HCT116 (cell line): ENCODE measurements at regions not wholly inside any gene's neighbourhood (a gene's known extent, or its start where the extent isn't known, plus 50 kb on each side); places are given as distances from the start of the nearest gene placed in this dataset.

ENCODE experiments used
- ATAC-seq: fragments of 200-7000 bp; cut with Tn5 transposase; 2 replicates; pipeline ENCODE4 v1.9.1; 2020; ENCODE audit warnings: mild to moderate bottlenecking, moderate library complexity
- BruUV-seq: library from RNA; stranded (reverse); fragments of 400-500 nt; replicated peaks from 2 replicates; lab custom pipeline; 2021; lab: Mats Ljungman, UMichigan
- CTCF ChIA-PET: fragments of 300-600 bp; sonication (Branson Sonifier 250); formaldehyde crosslinking; loops from one replicate; lab custom pipeline; 2021; ENCODE audit warnings: antibody characterized with exemption; lab: Charles Lee
- POLR2A ChIA-PET: fragments of 300-600, 350-600 bp; sonication (Branson Sonifier 250); formaldehyde crosslinking; loops from one replicate; lab custom pipeline; 2021; ENCODE audit warnings: antibody characterized with exemption; lab: Charles Lee
- RAD21 ChIA-PET, 2 experiments: fragments of 300-600 bp; sonication (Branson Sonifier 250); formaldehyde crosslinking; loops; one replicate each; lab custom pipeline; 2023; ENCODE audit warnings: low total read pairs in 2 of 2; ENCODE audit not compliant: uncharacterized antibody in 2 of 2, unreplicated experiment in 2 of 2, low non-redundant PET in 1 of 2; lab: Charles Lee
- DNase-seq: peaks from one replicate; pipeline ENCODE4 v3.0.0-alpha.2; 2010; ENCODE audit warnings: low read depth, low spot score
- H2AFZ ChIP-seq: fragments of 200-600 bp; shearing (Covaris generic), sonication (generic); 2 replicates; pipeline ENCODE4 v1.6.1; 2017; ENCODE audit warnings: low read depth, mixed run types, mixed read lengths, antibody characterized with exemption, low read length; ENCODE audit not compliant: poor library complexity, severe bottlenecking
- H3K27ac ChIP-seq: 2 replicates; pipeline ENCODE4 v1.5.1; 2012; ENCODE audit warnings: low read depth, low read length
- H3K27me3 ChIP-seq: fragments of 200-600 bp; sonication (generic); 2 replicates; pipeline ENCODE4 v1.6.1; 2016; ENCODE audit warnings: mixed run types, low read length, mixed read lengths; ENCODE audit not compliant: insufficient read depth
- H3K36me3 ChIP-seq, 2 experiments: fragments of 200-500 bp in 1 of 2; fragments of 200-600 bp in 1 of 2; sonication (Bioruptor generic) in 1 of 2; sonication (generic) in 1 of 2; 2 replicates each; pipeline versions ENCODE4 v1.5.1 to v1.6.1; 2014 to 2016; ENCODE audit warnings: low read length in 2 of 2, inconsistent platforms in 1 of 2, mixed read lengths in 1 of 2, mixed run types in 1 of 2; ENCODE audit not compliant: insufficient read depth in 2 of 2, control insufficient read depth in 1 of 2
- H3K4me1 ChIP-seq, 2 experiments: fragments of 200-600 bp in 1 of 2; sonication (generic) in 1 of 2; 2 replicates each; pipeline versions ENCODE4 v1.5.1 to v1.6.1; 2012 to 2017; ENCODE audit warnings: low read length in 2 of 2, inconsistent platforms in 1 of 2, mild to moderate bottlenecking in 1 of 2, mixed read lengths in 1 of 2, mixed run types in 1 of 2, moderate library complexity in 1 of 2; ENCODE audit not compliant: insufficient read depth in 2 of 2, control insufficient read depth in 1 of 2
- H3K4me2 ChIP-seq: fragments of 200-600 bp; sonication (generic); 2 replicates; pipeline ENCODE4 v1.6.1; 2017; ENCODE audit warnings: mixed run types, low read length, mixed read lengths
- H3K4me3 ChIP-seq, 2 experiments: fragments of 200-600 bp in 1 of 2; sonication (generic) in 1 of 2; replicated peaks in 1 of 2; 2 replicates each; pipeline ENCODE4 v1.5.1; 2011 to 2016; ENCODE audit warnings: low read length in 2 of 2, control low read depth in 1 of 2, low read depth in 1 of 2, mild to moderate bottlenecking in 1 of 2, mixed read lengths in 1 of 2, mixed run types in 1 of 2
- H3K79me2 ChIP-seq: fragments of 200-600 bp; sonication (generic); 2 replicates; pipeline ENCODE4 v1.6.1; 2017; ENCODE audit warnings: mild to moderate bottlenecking, mixed run types, low read length, moderate library complexity, mixed read lengths; ENCODE audit not compliant: insufficient read depth
- H3K9ac ChIP-seq: fragments of 200-600 bp; sonication (generic); 2 replicates; pipeline ENCODE4 v1.6.1; 2016; ENCODE audit warnings: low read length, mixed read lengths
- H3K9me2 ChIP-seq: fragments of 200-600 bp; sonication (generic), shearing (Covaris generic); 2 replicates; pipeline ENCODE4 v1.6.1; 2017; ENCODE audit warnings: mixed run types, mild to moderate bottlenecking, moderate library complexity; ENCODE audit not compliant: insufficient read depth
- H3K9me3 ChIP-seq, 2 experiments: fragments of 200-500 bp in 1 of 2; fragments of 200-600 bp in 1 of 2; sonication (Bioruptor generic) in 1 of 2; sonication (generic) in 1 of 2; 2 replicates each; pipeline ENCODE4 v1.6.1; 2014 to 2017; ENCODE audit warnings: low read length in 2 of 2, mixed read lengths in 2 of 2, inconsistent platforms in 1 of 2, low read depth in 1 of 2, mild to moderate bottlenecking in 1 of 2, mixed run types in 1 of 2, moderate library complexity in 1 of 2; ENCODE audit not compliant: control insufficient read depth in 1 of 2, insufficient read depth in 1 of 2
- H4K20me1 ChIP-seq: fragments of 200-600 bp; sonication (generic), shearing (Covaris generic); 2 replicates; pipeline ENCODE4 v1.6.1; 2017; ENCODE audit warnings: mixed run types, mild to moderate bottlenecking, moderate library complexity; ENCODE audit not compliant: insufficient read depth
- CEBPB ChIP-seq: IDR thresholded peaks from 2 replicates; pipeline ENCODE4 v1.6.1; 2012; ENCODE audit warnings: low read depth
- EGR1 ChIP-seq: IDR thresholded peaks from 2 replicates; pipeline ENCODE4 v1.6.1; 2012; ENCODE audit warnings: low read depth
- EZH2phosphoT487 ChIP-seq: fragments of 200-600 bp; IDR thresholded peaks from 2 replicates; pipeline ENCODE4 v1.6.1; 2018; ENCODE audit warnings: antibody characterized with exemption, borderline replicate concordance
- POLR2AphosphoS5 ChIP-seq: IDR thresholded peaks from 2 replicates; pipeline ENCODE4 v1.6.1; 2011; ENCODE audit warnings: mild to moderate bottlenecking, low read depth, low read length, moderate library complexity
- SRF ChIP-seq: IDR thresholded peaks from 2 replicates; pipeline ENCODE4 v1.6.1; 2012; ENCODE audit warnings: low read depth
- TCF7L2 ChIP-seq: IDR thresholded peaks from 2 replicates; pipeline ENCODE4 v1.7.0; 2011; ENCODE audit warnings: borderline replicate concordance, inconsistent platforms; ENCODE audit not compliant: insufficient read depth, insufficient read length; ENCODE audit errors: extremely low read depth
- YY1 ChIP-seq: IDR thresholded peaks from 2 replicates; pipeline ENCODE4 v1.6.1; 2011; ENCODE audit warnings: low read length, low read depth, moderate library complexity, mild to moderate bottlenecking; ENCODE audit not compliant: insufficient replicate concordance; ENCODE audit errors: extremely low read depth
- intact Hi-C: fragments of 100-400 bp; cut with micrococcal nuclease; formaldehyde crosslinking; loops from 2 replicates; pipeline ENCODE4 v1.10.0; 2022
- TF ChIP-seq, protein P1 (sequence below): IDR thresholded peaks from 2 replicates; pipeline ENCODE4 v1.6.1; 2012; ENCODE audit warnings: low read depth

DNA sequence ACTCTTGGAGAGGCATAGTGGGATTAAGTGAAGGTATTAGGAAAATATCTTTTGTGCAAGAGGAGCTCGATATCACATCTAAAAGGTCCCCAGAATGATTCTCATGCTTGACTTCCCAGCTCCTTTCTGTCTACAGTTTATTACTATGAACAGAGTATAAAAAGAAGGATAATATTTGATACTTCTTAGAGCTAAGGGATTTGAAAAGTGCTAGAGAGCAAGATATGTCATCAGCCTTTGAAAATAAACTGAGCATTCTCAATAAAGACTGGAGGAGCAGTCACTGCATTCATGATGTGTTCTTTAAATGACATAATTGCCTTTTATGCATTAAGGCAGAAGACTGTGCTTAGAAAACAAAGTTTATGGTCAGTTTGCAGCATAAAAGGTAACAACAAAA is 543.2 kb upstream of the NRXN1 start:
- no peak overlapping the region for H3K27ac ChIP-seq
- TF ChIP-seq CEBPB (no peak), TCF7L2 (no peak), EGR1 (no peak), POLR2AphosphoS5 (no peak), EZH2phosphoT487 (no peak), SRF (no peak), YY1 (no peak)
- TF ChIP-seq, protein P1, sequence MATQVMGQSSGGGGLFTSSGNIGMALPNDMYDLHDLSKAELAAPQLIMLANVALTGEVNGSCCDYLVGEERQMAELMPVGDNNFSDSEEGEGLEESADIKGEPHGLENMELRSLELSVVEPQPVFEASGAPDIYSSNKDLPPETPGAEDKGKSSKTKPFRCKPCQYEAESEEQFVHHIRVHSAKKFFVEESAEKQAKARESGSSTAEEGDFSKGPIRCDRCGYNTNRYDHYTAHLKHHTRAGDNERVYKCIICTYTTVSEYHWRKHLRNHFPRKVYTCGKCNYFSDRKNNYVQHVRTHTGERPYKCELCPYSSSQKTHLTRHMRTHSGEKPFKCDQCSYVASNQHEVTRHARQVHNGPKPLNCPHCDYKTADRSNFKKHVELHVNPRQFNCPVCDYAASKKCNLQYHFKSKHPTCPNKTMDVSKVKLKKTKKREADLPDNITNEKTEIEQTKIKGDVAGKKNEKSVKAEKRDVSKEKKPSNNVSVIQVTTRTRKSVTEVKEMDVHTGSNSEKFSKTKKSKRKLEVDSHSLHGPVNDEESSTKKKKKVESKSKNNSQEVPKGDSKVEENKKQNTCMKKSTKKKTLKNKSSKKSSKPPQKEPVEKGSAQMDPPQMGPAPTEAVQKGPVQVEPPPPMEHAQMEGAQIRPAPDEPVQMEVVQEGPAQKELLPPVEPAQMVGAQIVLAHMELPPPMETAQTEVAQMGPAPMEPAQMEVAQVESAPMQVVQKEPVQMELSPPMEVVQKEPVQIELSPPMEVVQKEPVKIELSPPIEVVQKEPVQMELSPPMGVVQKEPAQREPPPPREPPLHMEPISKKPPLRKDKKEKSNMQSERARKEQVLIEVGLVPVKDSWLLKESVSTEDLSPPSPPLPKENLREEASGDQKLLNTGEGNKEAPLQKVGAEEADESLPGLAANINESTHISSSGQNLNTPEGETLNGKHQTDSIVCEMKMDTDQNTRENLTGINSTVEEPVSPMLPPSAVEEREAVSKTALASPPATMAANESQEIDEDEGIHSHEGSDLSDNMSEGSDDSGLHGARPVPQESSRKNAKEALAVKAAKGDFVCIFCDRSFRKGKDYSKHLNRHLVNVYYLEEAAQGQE = no peak
- TF ChIP-seq, all 23 proteins: peak for 0

More for the DNA sequence above, 543.2 kb upstream of the NRXN1 start:
- Histone ChIP-seq H3K9me3 (no peaks in the 10 kb centered on the region), H3K9ac (no peak overlapping the region), H3K4me2 (no peak overlapping the region), H3K79me2 (no peaks in the 10 kb centered on the region), H3K27me3 (no peaks in the 10 kb centered on the region), H4K20me1 (no peaks in the 10 kb centered on the region), H3K36me3 (no peaks in the 10 kb centered on the region), H3K4me3 (no peak overlapping the region), H3K4me1 (no peaks in the 10 kb centered on the region), H3K9me2 (no peaks in the 10 kb centered on the region), H2AFZ (no peak overlapping the region)
- ChIA-PET RAD21 (no interaction called here), POLR2A (no interaction called here), CTCF (no interaction called here)
- ATAC-seq = no peak
- no TSS peak for BruUV-seq
- no peak for DNase-seq
- intact Hi-C loops = loop anchor here (5.0 kb wide), 1 partner anchor 97 kb away; no protein-coding TSS in a partner anchor
